ENCODE measurements at regions not wholly inside any gene's neighbourhood (a gene's known extent, or its start where the extent isn't known, plus 50 kb on each side); places are given as distances from the start of the nearest gene placed in this dataset.
"Not testable (repeated sequence)": the region's sequence is repeated elsewhere in the genome, so short reads cannot be mapped to it uniquely, and the experiment has no call there.

DNA sequence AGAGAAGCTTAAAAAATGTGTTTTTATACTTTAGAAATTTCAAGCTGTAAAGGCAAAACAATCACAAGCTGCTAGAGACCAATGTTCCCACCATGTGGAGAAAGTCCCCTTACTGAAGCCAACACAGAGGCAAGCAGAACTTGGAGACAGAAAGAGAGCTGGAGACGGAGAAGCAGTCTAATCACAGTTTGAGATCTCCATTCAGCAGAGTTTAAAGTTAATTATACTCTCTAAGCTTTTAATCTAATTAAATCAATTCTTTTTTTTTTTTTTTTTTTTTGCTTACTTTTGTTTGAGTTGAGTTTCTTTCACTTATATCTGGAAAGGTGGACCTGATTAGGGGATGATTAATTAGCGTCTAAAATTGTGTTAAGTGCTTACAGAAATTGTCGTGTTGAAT, 1534.3 kb downstream of the MAT2B start:
- FAIRE-seq (no peak), DNase-seq (ENCODE audit: low read depth, low spot score) (no peak), ATAC-seq (no peak)
- no peaks in the 10 kb centered on the region for H3K9me3 ChIP-seq (replicated peaks; ENCODE audit: control insufficient read depth, insufficient read depth, low read length)
- no TSS peak for BruUV-seq (replicated peaks)
- H4K20me1 ChIP-seq (ENCODE audit: control insufficient read depth, insufficient read depth) = no peaks in the 10 kb centered on the region
- CTCF ChIA-PET = no interaction called here
- H3K36me3 ChIP-seq (ENCODE audit: control insufficient read depth in 2 of 2, insufficient read depth in 2 of 2, low read length in 1 of 2) = no peaks in the 10 kb centered on the region
- no peaks in the 10 kb centered on the region; a peak in 1 of 4 replicates for H3K27me3 ChIP-seq (replicated peaks in 1 of 2; ENCODE audit: control insufficient read depth in 2 of 2, insufficient read depth in 2 of 2, low read length in 1 of 2)
- intact Hi-C loops (cut with micrococcal nuclease; ENCODE audit: unreplicated experiment) (no loop called here), in situ Hi-C loops (cut with MboI) (no loop called here)
- RAD21 ChIA-PET (ENCODE audit: unreplicated experiment) = interaction anchor here (1.0 kb wide), 1 partner anchor 141 kb away, joined by 3 read pairs; no protein-coding TSS in a partner anchor
- POLR2A ChIA-PET = interaction anchor here (0.6 kb wide), 1 partner anchor 9 kb away, joined by 4 read pairs; no protein-coding TSS in a partner anchor
- WGBS (ENCODE audit: insufficient coverage, insufficient replicate concordance, low lambda C conversion rate, missing lambda C conversion rate) = 21% methylated on average over 3 of the region's 3 CpGs
- SMC1A ChIA-PET (ENCODE audit: uncharacterized antibody, unreplicated experiment) = interaction anchor here (0.6 to 0.8 kb wide), 2 partner anchors 9 to 212 kb away, joined by 3 read pairs; no protein-coding TSS in a partner anchor
- H2AFZ ChIP-seq (ENCODE audit: control insufficient read depth, low read depth, low read length) = no peak overlapping the region
- no peak overlapping the region for H3K27ac ChIP-seq (ENCODE audit: control insufficient read depth, insufficient read depth)
- H3K79me2 ChIP-seq (ENCODE audit: control insufficient read depth, insufficient read depth, low read length) = no peaks in the 10 kb centered on the region
- no peaks in the 10 kb centered on the region for H3K4me1 ChIP-seq (ENCODE audit: control insufficient read depth, insufficient read depth, low read length)
- no peak for TF ChIP-seq SMAD1 (IDR thresholded peaks at IDR 0.05; ENCODE audit: low read depth, partially characterized antibody)
- no peak for TF ChIP-seq RB1 (IDR thresholded peaks at IDR 0.05; ENCODE audit: borderline replicate concordance)
- no peak for TF ChIP-seq CHD1 (IDR thresholded peaks at IDR 0.05; ENCODE audit: low read depth, low read length)
- TF ChIP-seq, protein P1, sequence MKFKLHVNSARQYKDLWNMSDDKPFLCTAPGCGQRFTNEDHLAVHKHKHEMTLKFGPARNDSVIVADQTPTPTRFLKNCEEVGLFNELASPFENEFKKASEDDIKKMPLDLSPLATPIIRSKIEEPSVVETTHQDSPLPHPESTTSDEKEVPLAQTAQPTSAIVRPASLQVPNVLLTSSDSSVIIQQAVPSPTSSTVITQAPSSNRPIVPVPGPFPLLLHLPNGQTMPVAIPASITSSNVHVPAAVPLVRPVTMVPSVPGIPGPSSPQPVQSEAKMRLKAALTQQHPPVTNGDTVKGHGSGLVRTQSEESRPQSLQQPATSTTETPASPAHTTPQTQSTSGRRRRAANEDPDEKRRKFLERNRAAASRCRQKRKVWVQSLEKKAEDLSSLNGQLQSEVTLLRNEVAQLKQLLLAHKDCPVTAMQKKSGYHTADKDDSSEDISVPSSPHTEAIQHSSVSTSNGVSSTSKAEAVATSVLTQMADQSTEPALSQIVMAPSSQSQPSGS (IDR thresholded peaks at IDR 0.05; ENCODE audit: low read length) = no peak
- TF ChIP-seq IRF4 (IDR thresholded peaks at IDR 0.05; ENCODE audit: low read depth, low read length) = no peak
- TF ChIP-seq BRCA1 (IDR thresholded peaks at IDR 0.05; ENCODE audit: low read depth, low read length) = no peak
- no peak for TF ChIP-seq SMARCA5 (IDR thresholded peaks at IDR 0.05)
- TF ChIP-seq FOXK2 (IDR thresholded peaks at IDR 0.05) = no peak
- TF ChIP-seq RBBP5 (conservative IDR thresholded peaks at IDR 0.05) = no peak
- TF ChIP-seq POLR2AphosphoS5 (IDR thresholded peaks at IDR 0.05; ENCODE audit: low read length) = no peak
- no peak for TF ChIP-seq TCF7 (IDR thresholded peaks at IDR 0.05; ENCODE audit: borderline replicate concordance)
- TF ChIP-seq, protein P2, sequence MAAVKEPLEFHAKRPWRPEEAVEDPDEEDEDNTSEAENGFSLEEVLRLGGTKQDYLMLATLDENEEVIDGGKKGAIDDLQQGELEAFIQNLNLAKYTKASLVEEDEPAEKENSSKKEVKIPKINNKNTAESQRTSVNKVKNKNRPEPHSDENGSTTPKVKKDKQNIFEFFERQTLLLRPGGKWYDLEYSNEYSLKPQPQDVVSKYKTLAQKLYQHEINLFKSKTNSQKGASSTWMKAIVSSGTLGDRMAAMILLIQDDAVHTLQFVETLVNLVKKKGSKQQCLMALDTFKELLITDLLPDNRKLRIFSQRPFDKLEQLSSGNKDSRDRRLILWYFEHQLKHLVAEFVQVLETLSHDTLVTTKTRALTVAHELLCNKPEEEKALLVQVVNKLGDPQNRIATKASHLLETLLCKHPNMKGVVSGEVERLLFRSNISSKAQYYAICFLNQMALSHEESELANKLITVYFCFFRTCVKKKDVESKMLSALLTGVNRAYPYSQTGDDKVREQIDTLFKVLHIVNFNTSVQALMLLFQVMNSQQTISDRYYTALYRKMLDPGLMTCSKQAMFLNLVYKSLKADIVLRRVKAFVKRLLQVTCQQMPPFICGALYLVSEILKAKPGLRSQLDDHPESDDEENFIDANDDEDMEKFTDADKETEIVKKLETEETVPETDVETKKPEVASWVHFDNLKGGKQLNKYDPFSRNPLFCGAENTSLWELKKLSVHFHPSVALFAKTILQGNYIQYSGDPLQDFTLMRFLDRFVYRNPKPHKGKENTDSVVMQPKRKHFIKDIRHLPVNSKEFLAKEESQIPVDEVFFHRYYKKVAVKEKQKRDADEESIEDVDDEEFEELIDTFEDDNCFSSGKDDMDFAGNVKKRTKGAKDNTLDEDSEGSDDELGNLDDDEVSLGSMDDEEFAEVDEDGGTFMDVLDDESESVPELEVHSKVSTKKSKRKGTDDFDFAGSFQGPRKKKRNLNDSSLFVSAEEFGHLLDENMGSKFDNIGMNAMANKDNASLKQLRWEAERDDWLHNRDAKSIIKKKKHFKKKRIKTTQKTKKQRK (IDR thresholded peaks at IDR 0.05; ENCODE audit: low read depth, low read length) = no peak
- no peak overlapping the region for H3K4me2 ChIP-seq (ENCODE audit: control insufficient read depth, insufficient read depth)
- H3K9ac ChIP-seq (ENCODE audit: control insufficient read depth, insufficient read depth, low read length) = no peak overlapping the region
- no peak overlapping the region for H3K4me3 ChIP-seq

DNA sequence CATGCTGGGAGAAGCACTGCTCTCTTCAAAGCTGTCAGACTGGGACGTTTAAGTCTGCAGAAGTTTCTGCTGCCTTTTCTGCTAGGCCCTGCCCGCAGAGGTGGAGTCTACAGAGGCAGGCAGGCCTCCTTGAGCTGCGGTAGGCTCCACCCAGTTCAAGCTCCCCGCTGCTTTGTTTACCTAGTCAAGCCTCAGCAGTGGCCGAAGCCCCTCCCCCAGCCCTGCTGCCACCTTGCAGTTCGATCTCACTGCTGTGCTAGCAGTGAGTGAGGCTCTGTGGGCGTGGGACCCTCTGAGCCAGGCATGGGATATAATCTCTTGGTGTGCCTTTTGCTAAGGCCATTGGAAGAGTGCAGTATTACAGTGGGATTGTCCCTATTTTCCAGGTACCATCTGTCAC, 1540.5 kb downstream of the MAT2B start:
- DNase-seq (ENCODE audit: low read depth, low spot score); H3K79me2 ChIP-seq (ENCODE audit: control insufficient read depth, insufficient read depth, low read length); H2AFZ ChIP-seq (ENCODE audit: control insufficient read depth, low read depth, low read length); H4K20me1 ChIP-seq (ENCODE audit: control insufficient read depth, insufficient read depth); POLR2A ChIA-PET; SMC1A ChIA-PET (ENCODE audit: uncharacterized antibody, unreplicated experiment); FAIRE-seq; RAD21 ChIA-PET (ENCODE audit: unreplicated experiment); in situ Hi-C loops (cut with MboI); intact Hi-C loops (cut with micrococcal nuclease; ENCODE audit: unreplicated experiment); H3K4me2 ChIP-seq (ENCODE audit: control insufficient read depth, insufficient read depth); H3K4me1 ChIP-seq (ENCODE audit: control insufficient read depth, insufficient read depth, low read length); H3K36me3 ChIP-seq (ENCODE audit: control insufficient read depth in 2 of 2, insufficient read depth in 2 of 2, low read length in 1 of 2); H3K27me3 ChIP-seq (replicated peaks in 1 of 2; ENCODE audit: control insufficient read depth in 2 of 2, insufficient read depth in 2 of 2, low read length in 1 of 2); BruUV-seq (replicated peaks); ATAC-seq; H3K27ac ChIP-seq (ENCODE audit: control insufficient read depth, insufficient read depth); H3K9me3 ChIP-seq (replicated peaks; ENCODE audit: control insufficient read depth, insufficient read depth, low read length); H3K4me3 ChIP-seq; H3K9ac ChIP-seq (ENCODE audit: control insufficient read depth, insufficient read depth, low read length): not testable (repeated sequence)
- 9% methylated on average over 7 of the region's 7 CpGs for WGBS (ENCODE audit: insufficient coverage, insufficient replicate concordance, low lambda C conversion rate, missing lambda C conversion rate)
- CTCF ChIA-PET = interaction anchor here (1.3 kb wide), 1 partner anchor 17 kb away, joined by 4 read pairs; no protein-coding TSS in a partner anchor

Measured in GM12878 (cell line).